KMS-11 (cell line): ENCODE measurements at regions not wholly inside any gene's neighbourhood (a gene's known extent, or its start where the extent isn't known, plus 50 kb on each side); places are given as distances from the start of the nearest gene placed in this dataset.

Experiments used
- H2AFZ ChIP-seq: fragments of 200-600 bp; sonication (generic); 2 replicates; pipeline ENCODE4 v1.6.1; 2016; ENCODE audit warnings: antibody characterized with exemption, mixed run types, low read depth
- H3K27ac ChIP-seq: fragments of 200-600 bp; sonication (generic); 2 replicates; pipeline ENCODE4 v1.6.1; 2016; ENCODE audit warnings: mild to moderate bottlenecking, mixed run types
- H3K27me3 ChIP-seq: fragments of 200-600 bp; sonication (generic); 2 replicates; pipeline ENCODE4 v1.6.1; 2017; ENCODE audit warnings: mild to moderate bottlenecking, low read depth, mixed run types, moderate library complexity; ENCODE audit not compliant: insufficient read depth
- H3K36me3 ChIP-seq: fragments of 200-600 bp; sonication (generic); 2 replicates; pipeline ENCODE4 v1.6.1; 2017; ENCODE audit warnings: mild to moderate bottlenecking, mixed run types; ENCODE audit not compliant: insufficient read depth
- H3K4me1 ChIP-seq: fragments of 200-600 bp; sonication (generic); 2 replicates; pipeline ENCODE4 v1.6.1; 2016; ENCODE audit warnings: mild to moderate bottlenecking, low read depth, mixed run types; ENCODE audit not compliant: poor library complexity, severe bottlenecking
- H3K4me2 ChIP-seq: fragments of 200-600 bp; sonication (generic); 2 replicates; pipeline ENCODE4 v1.7.0; 2016; ENCODE audit warnings: mild to moderate bottlenecking, mixed run types
- H3K4me3 ChIP-seq: fragments of 200-600 bp; sonication (generic); IDR thresholded peaks from 2 replicates; pipeline ENCODE4 v1.6.1; 2017; ENCODE audit warnings: low read depth, low read length, mixed read lengths; ENCODE audit not compliant: insufficient read depth
- H3K79me2 ChIP-seq: fragments of 200-600 bp; sonication (generic); 2 replicates; pipeline ENCODE4 v1.6.1; 2016; ENCODE audit warnings: low read depth, mixed run types; ENCODE audit not compliant: insufficient read depth
- H3K9ac ChIP-seq: fragments of 200-600 bp; sonication (generic); 2 replicates; pipeline ENCODE4 v1.6.1; 2016; ENCODE audit warnings: mild to moderate bottlenecking, mixed run types
- H4K20me1 ChIP-seq: fragments of 200-600 bp; sonication (generic); 2 replicates; pipeline ENCODE4 v1.6.1; 2016; ENCODE audit warnings: mild to moderate bottlenecking, mixed run types; ENCODE audit not compliant: insufficient read depth
- CTCF ChIP-seq: fragments of 200-600 bp; sonication (generic); conservative IDR thresholded peaks from 2 replicates; pipeline ENCODE4 v1.6.1; 2017; ENCODE audit warnings: low read depth, mild to moderate bottlenecking, antibody characterized with exemption, low read length, moderate library complexity, mixed read lengths

GRCh38 chr7:17526621-17527020 is 228.2 kb downstream of the AHR start:
- H3K36me3 ChIP-seq: no peaks in the 10 kb centered on the region
- H4K20me1 ChIP-seq: no peaks in the 10 kb centered on the region
- no peak overlapping the region for H3K4me2 ChIP-seq
- no peaks in the 10 kb centered on the region for H3K27me3 ChIP-seq
- no peaks in the 10 kb centered on the region for H3K79me2 ChIP-seq
- H3K27ac ChIP-seq: no peak overlapping the region
- H3K4me3 ChIP-seq: no peak overlapping the region
- H3K9ac ChIP-seq: no peak overlapping the region
- H3K4me1 ChIP-seq: no peaks in the 10 kb centered on the region
- no peak overlapping the region for H2AFZ ChIP-seq
- TF ChIP-seq CTCF: no peak

GRCh38 chr7:17528636-17529035 is 230.2 kb downstream of the AHR start:
- Histone ChIP-seq H4K20me1 (no peaks in the 10 kb centered on the region), H3K79me2 (no peaks in the 10 kb centered on the region), H3K4me3 (no peak overlapping the region), H3K4me2 (no peak overlapping the region), H3K4me1 (no peaks in the 10 kb centered on the region), H2AFZ (no peak overlapping the region), H3K36me3 (no peaks in the 10 kb centered on the region), H3K9ac (no peak overlapping the region), H3K27ac (no peak overlapping the region), H3K27me3 (no peaks in the 10 kb centered on the region)
- no peak for TF ChIP-seq CTCF

DNA sequence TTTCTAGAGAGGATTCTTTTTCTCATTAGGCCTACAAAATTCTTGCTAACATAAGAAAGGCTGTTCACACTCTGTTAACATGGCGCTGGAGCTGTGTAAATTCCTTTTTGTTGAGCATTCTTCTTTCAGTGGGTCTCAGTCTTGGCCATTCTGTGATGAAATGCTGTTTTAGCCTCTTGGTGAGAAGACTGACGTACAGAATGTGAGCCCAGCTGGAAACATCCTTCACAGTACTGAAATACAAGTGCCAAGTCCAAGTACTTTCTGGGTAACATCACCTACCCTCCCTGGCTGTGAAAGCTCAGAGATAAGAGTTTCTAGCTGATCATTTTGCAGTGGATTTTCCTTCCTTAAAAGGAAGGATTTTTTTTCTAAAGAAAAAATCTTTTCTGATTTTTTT is 231.8 kb downstream of the AHR start:
- no peaks in the 10 kb centered on the region for H3K27me3 ChIP-seq
- H3K4me1 ChIP-seq: no peaks in the 10 kb centered on the region

DNA sequence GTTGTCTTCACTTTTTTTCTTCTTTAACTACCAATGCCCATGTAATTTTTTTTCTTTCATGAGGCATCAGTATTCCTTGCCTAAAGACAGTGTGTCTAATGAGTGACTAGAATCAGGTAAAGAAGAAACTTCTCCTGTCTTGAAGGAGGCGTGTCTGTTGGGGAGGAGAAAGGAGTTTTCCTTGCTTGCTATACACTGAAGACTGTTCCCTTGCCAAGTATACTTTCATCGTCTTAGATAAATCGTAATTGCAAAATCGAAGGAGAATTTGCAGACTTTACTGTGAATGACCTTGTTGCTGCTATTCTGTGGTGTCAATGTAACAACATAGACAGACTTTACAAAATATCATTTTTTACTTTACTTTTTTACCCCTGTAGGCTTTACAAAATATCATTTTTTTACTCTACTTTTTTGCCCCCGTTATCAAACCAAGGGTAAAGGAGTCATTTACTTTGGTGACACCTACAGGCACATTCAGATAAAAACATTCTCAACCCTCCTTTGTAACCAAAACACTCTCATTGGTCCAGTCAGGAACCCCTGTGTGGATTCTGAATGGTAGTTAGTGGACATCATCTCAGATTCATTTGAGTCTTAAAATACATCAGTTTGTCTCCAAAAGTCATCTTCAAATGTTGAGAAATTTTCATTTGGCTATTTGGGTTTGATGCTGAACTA is 232.4 kb downstream of the AHR start:
- no peak overlapping the region for H3K4me3 ChIP-seq
- no peaks in the 10 kb centered on the region for H3K27me3 ChIP-seq
- no peak overlapping the region for H3K4me2 ChIP-seq
- H3K36me3 ChIP-seq: no peaks in the 10 kb centered on the region
- TF ChIP-seq CTCF: peak; percentile 20; the same call in 1 of the 2 replicates
- no peak overlapping the region for H2AFZ ChIP-seq
- no peaks in the 10 kb centered on the region for H4K20me1 ChIP-seq
- no peak overlapping the region for H3K27ac ChIP-seq
- no peaks in the 10 kb centered on the region for H3K4me1 ChIP-seq
- no peak overlapping the region for H3K9ac ChIP-seq
- no peaks in the 10 kb centered on the region for H3K79me2 ChIP-seq

More for the DNA sequence above, 231.8 kb downstream of the AHR start:
- Histone ChIP-seq H3K79me2 (no peaks in the 10 kb centered on the region), H2AFZ (no peak overlapping the region), H3K4me2 (no peak overlapping the region), H3K9ac (no peak overlapping the region), H3K4me3 (no peak overlapping the region), H4K20me1 (no peaks in the 10 kb centered on the region), H3K36me3 (no peaks in the 10 kb centered on the region), H3K27ac (no peak overlapping the region)
- TF ChIP-seq CTCF: no peak
